Panc1 (cell line): ENCODE measurements at regions not wholly inside any gene's neighbourhood (a gene's known extent, or its start where the extent isn't known, plus 50 kb on each side); places are given as distances from the start of the nearest gene placed in this dataset.
"Not testable (repeated sequence)": the region's sequence is repeated elsewhere in the genome, so short reads cannot be mapped to it uniquely, and the experiment has no call there.

Experiments
- ATAC-seq: fragments of 200-7000 bp; cut with Tn5 transposase; 2 replicates; pipeline ENCODE4 v1.9.1; 2020; ENCODE audit warnings: mild to moderate bottlenecking, moderate library complexity
- BruUV-seq: library from RNA; stranded (reverse); fragments of 400-500 nt; replicated peaks from 2 replicates; lab custom pipeline; 2021; lab: Mats Ljungman, UMichigan
- CTCF ChIA-PET: fragments of 300-600 bp; sonication (Branson Sonifier 250); formaldehyde crosslinking; loops from one replicate; lab custom pipeline; 2022; ENCODE audit warnings: antibody characterized with exemption; lab: Charles Lee
- POLR2A ChIA-PET: fragments of 300-600 bp; sonication (Branson Sonifier 250); formaldehyde crosslinking; loops from one replicate; lab custom pipeline; 2022; ENCODE audit warnings: antibody characterized with exemption; lab: Charles Lee
- DNase-seq: peaks from one replicate; pipeline ENCODE4 v3.0.0-alpha.2; 2010; ENCODE audit warnings: low read depth, low spot score
- H3K27ac ChIP-seq: 2 replicates; pipeline ENCODE4 v1.5.1; 2011; ENCODE audit warnings: mild to moderate bottlenecking, low read length, inconsistent platforms
- H3K27me3 ChIP-seq: fragments of 200-500 bp; sonication (Bioruptor generic); 2 replicates; pipeline ENCODE4 v1.6.0; 2014; ENCODE audit warnings: low read length, inconsistent platforms; ENCODE audit not compliant: control insufficient read depth, insufficient read depth
- H3K36me3 ChIP-seq: fragments of 200-500 bp; sonication (Bioruptor generic); 2 replicates; pipeline ENCODE4 v1.5.1; 2014; ENCODE audit warnings: inconsistent platforms, mild to moderate bottlenecking, low read length, moderate library complexity; ENCODE audit not compliant: control insufficient read depth, insufficient read depth
- H3K4me1 ChIP-seq: 2 replicates; pipeline ENCODE4 v1.5.1; 2011; ENCODE audit warnings: inconsistent platforms, mild to moderate bottlenecking, low read length, moderate library complexity; ENCODE audit not compliant: control insufficient read depth, insufficient read depth
- H3K4me3 ChIP-seq, 2 experiments: 2 replicates each; pipeline ENCODE4 v1.5.1; 2011 to 2012; ENCODE audit warnings: low read depth in 2 of 2, low read length in 2 of 2, mild to moderate bottlenecking in 2 of 2, inconsistent platforms in 1 of 2, moderate library complexity in 1 of 2
- H3K9me3 ChIP-seq: fragments of 200-500 bp; sonication (Bioruptor generic); 2 replicates; pipeline ENCODE4 v1.5.1; 2014; ENCODE audit warnings: low read depth, mild to moderate bottlenecking, inconsistent platforms, low read length, moderate library complexity; ENCODE audit not compliant: control insufficient read depth, insufficient read depth
- CTCF ChIP-seq: fragments of 450-650 bp; IDR thresholded peaks from 2 replicates; pipeline ENCODE4 v1.5.1; 2017; ENCODE audit warnings: mild to moderate bottlenecking
- POLR2AphosphoS5 ChIP-seq: IDR thresholded peaks from 2 replicates; pipeline ENCODE4 v1.6.1; 2012; ENCODE audit warnings: mild to moderate bottlenecking, low read depth, low read length, moderate library complexity
- REST ChIP-seq, 2 experiments: IDR thresholded peaks; 2 replicates each; pipeline ENCODE4 v1.6.1; 2011 to 2012; ENCODE audit warnings: low read depth in 2 of 2, control low read depth in 1 of 2, low read length in 1 of 2, mild to moderate bottlenecking in 1 of 2, moderate library complexity in 1 of 2; ENCODE audit not compliant: insufficient read depth in 1 of 2
- SIN3A ChIP-seq: IDR thresholded peaks from 2 replicates; pipeline ENCODE4 v1.6.1; 2012; ENCODE audit warnings: low read depth, mild to moderate bottlenecking, low read length, moderate library complexity, borderline replicate concordance; ENCODE audit not compliant: insufficient read depth
- TCF7L2 ChIP-seq: IDR thresholded peaks from 2 replicates; pipeline ENCODE4 v1.6.1; 2011; ENCODE audit warnings: mild to moderate bottlenecking, low read depth, low read length, inconsistent platforms
- in situ Hi-C: cut with HindIII; loops from 2 replicates; pipeline ENCODE4 v1.10.0; 2016; ENCODE audit warnings: low sequenced_read_pairs, low pct_unique_long_range_greater_than_20kb
- intact Hi-C: fragments of 100-400 bp; cut with micrococcal nuclease; formaldehyde crosslinking; loops from one replicate; pipeline ENCODE4 v1.10.0; 2022; ENCODE audit not compliant: unreplicated experiment

GRCh38 chrX:537151-537550 lies 93.4 kb upstream of the SHOX start:
- ChIA-PET POLR2A (no interaction called here), CTCF (no interaction called here)
- Histone ChIP-seq H3K4me3 (no peak overlapping the region), H3K27ac (no peak overlapping the region), H3K36me3 (no peaks in the 10 kb centered on the region), H3K9me3 (no peaks in the 10 kb centered on the region), H3K4me1 (no peaks in the 10 kb centered on the region), H3K27me3 (no peaks in the 10 kb centered on the region)
- in situ Hi-C loops (no loop called here), intact Hi-C loops (no loop called here)
- no peak for TF ChIP-seq POLR2AphosphoS5
- no TSS peak for BruUV-seq
- DNase-seq (no peak), ATAC-seq (no peak)

GRCh38 chrX:538311-538710 lies 92.3 kb upstream of the SHOX start:
- in situ Hi-C loops (no loop called here), intact Hi-C loops (no loop called here)
- POLR2A ChIA-PET: no interaction called here
- Histone ChIP-seq H3K9me3 (no peaks in the 10 kb centered on the region), H3K36me3 (no peaks in the 10 kb centered on the region), H3K4me1 (no peaks in the 10 kb centered on the region), H3K27ac (no peak overlapping the region), H3K27me3 (no peaks in the 10 kb centered on the region), H3K4me3 (no peak overlapping the region)
- no peak for ATAC-seq
- DNase-seq: no peak
- BruUV-seq: no TSS peak
- CTCF ChIA-PET: no interaction called here
- TF ChIP-seq POLR2AphosphoS5 (no peak), CTCF (no peak)

- CTCF ChIA-PET, ATAC-seq, DNase-seq, H3K27ac ChIP-seq, H3K36me3 ChIP-seq, in situ Hi-C loops, BruUV-seq, H3K4me1 ChIP-seq, POLR2A ChIA-PET, H3K9me3 ChIP-seq, H3K27me3 ChIP-seq, H3K4me3 ChIP-seq, intact Hi-C loops: not testable (repeated sequence)
Measured at GRCh38 chrX:541006-541405, 89.6 kb upstream of the SHOX start.

- Histone ChIP-seq H3K27me3 (no peaks in the 10 kb centered on the region), H3K36me3 (no peaks in the 10 kb centered on the region), H3K4me3 (no peak overlapping the region), H3K9me3 (no peaks in the 10 kb centered on the region), H3K27ac (no peak overlapping the region), H3K4me1 (no peaks in the 10 kb centered on the region)
- CTCF ChIA-PET: no interaction called here
- TF ChIP-seq TCF7L2 (no peak), REST (IDR thresholded peaks at IDR 0.05; ENCODE audit: insufficient read depth in 1 of 2, low read depth in 2 of 2, low read length in 1 of 2) (no peak), CTCF (no peak), SIN3A (no peak), POLR2AphosphoS5 (no peak)
- ATAC-seq: no peak
- no TSS peak for BruUV-seq
- DNase-seq: no peak
- intact Hi-C loops (no loop called here), in situ Hi-C loops (no loop called here)
- POLR2A ChIA-PET: no interaction called here
Measured at GRCh38 chrX:542179-542578, 88.4 kb upstream of the SHOX start.
